Prostate gland (tissue), 2 donors: ENCODE measurements at regions not wholly inside any gene's neighbourhood (a gene's known extent, or its start where the extent isn't known, plus 50 kb on each side); places are given as distances from the start of the nearest gene placed in this dataset.

Experiments
- DNase-seq: peaks from one replicate; pipeline ENCODE4 v3.0.0-alpha.2; 2019; ENCODE audit warnings: low spot score
- H3K27ac ChIP-seq, 2 donors: fragments of 200-600 bp; sonication (generic); 2 replicates each; pipeline ENCODE4 v1.5.1; 2017 to 2019
- H3K27me3 ChIP-seq: fragments of 200-600 bp; sonication (generic); replicated peaks from 2 replicates; pipeline ENCODE4 v1.5.1; 2019; ENCODE audit not compliant: insufficient read depth
- H3K36me3 ChIP-seq, 2 donors: fragments of 200-600 bp; sonication (generic); 1 replicate in 1 of 2; 2 replicates in 1 of 2; pipeline versions ENCODE4 v1.5.1 to v1.8.1; 2017 to 2019
- H3K4me1 ChIP-seq: fragments of 200-600 bp; sonication (generic); replicated peaks from 2 replicates; pipeline ENCODE4 v1.5.1; 2019
- H3K4me3 ChIP-seq, 2 donors: fragments of 200-600 bp; sonication (generic); 2 replicates each; pipeline ENCODE4 v1.5.1; 2017 to 2019
- H3K9me3 ChIP-seq: fragments of 200-600 bp; sonication (generic); 2 replicates; pipeline ENCODE4 v1.5.1; 2017
- CTCF ChIP-seq, 4 experiments: fragments of 200-600 bp in 2 of 4; fragments of 450-650 bp in 2 of 4; sonication (generic) in 2 of 4; IDR thresholded peaks; 1 replicate in 3 of 4; 2 replicates in 1 of 4; pipeline ENCODE4 v1.5.1; 2016 to 2019; ENCODE audit warnings: antibody characterized with exemption in 4 of 4, mild to moderate bottlenecking in 2 of 4, moderate library complexity in 2 of 4
- POLR2A ChIP-seq: fragments of 450-650 bp; IDR thresholded peaks from one replicate; pipeline ENCODE4 v1.6.1; 2016; ENCODE audit warnings: antibody characterized with exemption, mild to moderate bottlenecking
- POLR2AphosphoS5 ChIP-seq: sonication (generic); formaldehyde crosslinking; IDR thresholded peaks from one replicate; pipeline ENCODE4 v1.6.1; 2017; ENCODE audit warnings: antibody characterized with exemption
- WGBS: methylation state at CpG from one replicate; pipeline ENCODE4 v1.1.5; 2018; 5-methylcytosine and 5-hydroxymethylcytosine counted together
- intact Hi-C: fragments of 100-400 bp; cut with DNase I; formaldehyde crosslinking; loops from one replicate; pipeline ENCODE4 v1.14.2; 2022

GRCh38 chrX:145623453-145623852 lies 194.2 kb upstream of the SLITRK2 start:
- Histone ChIP-seq H3K36me3 (no peaks in the 10 kb centered on the region), H3K4me1 (no peaks in the 10 kb centered on the region), H3K27ac (no peak overlapping the region), H3K4me3 (no peak overlapping the region), H3K9me3 (no peaks in the 10 kb centered on the region), H3K27me3 (no peaks in the 10 kb centered on the region)
- no peak for TF ChIP-seq POLR2A
- TF ChIP-seq CTCF (IDR thresholded peaks at IDR 0.05): no peak
- no peak for TF ChIP-seq POLR2AphosphoS5
- WGBS: 84% methylated on average over 1 of the region's 1 CpG
- no peak for DNase-seq
- intact Hi-C loops: no loop called here

GRCh38 chrX:145630081-145630480 lies 187.5 kb upstream of the SLITRK2 start:
- no peaks in the 10 kb centered on the region for H3K36me3 ChIP-seq

GRCh38 chrX:145630806-145631435 lies 186.7 kb upstream of the SLITRK2 start:
- no peak overlapping the region for H3K4me3 ChIP-seq
- H3K27me3 ChIP-seq: no peaks in the 10 kb centered on the region
- TF ChIP-seq CTCF (IDR thresholded peaks at IDR 0.05) (no peak), POLR2AphosphoS5 (no peak), POLR2A (no peak)
- no peak for DNase-seq
- intact Hi-C loops: no loop called here
- 94% methylated on average over 12 of the region's 40 CpGs for WGBS
- H3K36me3 ChIP-seq: no peaks in the 10 kb centered on the region
- H3K27ac ChIP-seq: no peak overlapping the region
- no peaks in the 10 kb centered on the region for H3K4me1 ChIP-seq
- no peaks in the 10 kb centered on the region for H3K9me3 ChIP-seq

More at GRCh38 chrX:145630081-145630480, 187.5 kb upstream of the SLITRK2 start:
- TF ChIP-seq POLR2A: no peak
- TF ChIP-seq CTCF (IDR thresholded peaks at IDR 0.05): no peak
- no peak for TF ChIP-seq POLR2AphosphoS5
- no peak for DNase-seq
- intact Hi-C loops: no loop called here
- Histone ChIP-seq H3K4me3 (no peak overlapping the region), H3K27ac (no peak overlapping the region), H3K27me3 (no peaks in the 10 kb centered on the region), H3K9me3 (no peaks in the 10 kb centered on the region), H3K4me1 (no peaks in the 10 kb centered on the region)
- WGBS: 95% methylated on average over 20 of the region's 21 CpGs

- Histone ChIP-seq H3K36me3 (no peaks in the 10 kb centered on the region), H3K27ac (no peak overlapping the region), H3K9me3 (no peaks in the 10 kb centered on the region), H3K4me1 (no peaks in the 10 kb centered on the region), H3K4me3 (no peak overlapping the region), H3K27me3 (no peaks in the 10 kb centered on the region)
- DNase-seq: no peak
- intact Hi-C loops: no loop called here
- TF ChIP-seq POLR2AphosphoS5 (no peak), POLR2A (no peak), CTCF (IDR thresholded peaks at IDR 0.05) (no peak)
- 100% methylated on average over 7 of the region's 29 CpGs for WGBS
These were observed 186.1 kb upstream of the SLITRK2 start for GRCh38 chrX:145631461-145631951.

- TF ChIP-seq CTCF (IDR thresholded peaks at IDR 0.05) (no peak), POLR2A (no peak), POLR2AphosphoS5 (no peak)
- H3K9me3 ChIP-seq: no peaks in the 10 kb centered on the region
- no peak overlapping the region for H3K4me3 ChIP-seq
- H3K4me1 ChIP-seq: no peaks in the 10 kb centered on the region
- H3K27ac ChIP-seq: no peak overlapping the region
- no peak for DNase-seq
- no peaks in the 10 kb centered on the region for H3K36me3 ChIP-seq
- 91% methylated on average over 5 of the region's 5 CpGs for WGBS
- H3K27me3 ChIP-seq: no peaks in the 10 kb centered on the region
- intact Hi-C loops: no loop called here
These were observed 163.1 kb upstream of the SLITRK2 start for GRCh38 chrX:145654486-145654885.
